ENCODE measurements at regions not wholly inside any gene's neighbourhood (a gene's known extent, or its start where the extent isn't known, plus 50 kb on each side); places are given as distances from the start of the nearest gene placed in this dataset.
"Not testable (repeated sequence)": the region's sequence is repeated elsewhere in the genome, so short reads cannot be mapped to it uniquely, and the experiment has no call there.

- no peak for DNase-seq
- Mint-ChIP-seq H3K4me1 (ENCODE audit: low read depth) (no peaks in the 10 kb centered on the region), H3K27me3 (ENCODE audit: insufficient read depth) (no peaks in the 10 kb centered on the region; the same call in 1 of the 2 replicates), H3K9me3 (peaks cover 75% of the 10 kb centered on the region), H3K27ac (no peak overlapping the region), H3K4me3 (no peak overlapping the region), H3K36me3 (ENCODE audit: low read depth) (peaks cover 6% of the 10 kb centered on the region; the same call in 1 of the 2 replicates)
- no peak for TF ChIP-seq CTCF (IDR thresholded peaks at IDR 0.05)
Observed at GRCh38 chr10:23918839-23919238, 290.1 kb upstream of the KIAA1217 start.

- Mint-ChIP-seq H3K36me3 (ENCODE audit: low read depth) (no peaks in the 10 kb centered on the region; the same call in 1 of the 2 replicates), H3K4me3 (no peak overlapping the region)
- no peak for TF ChIP-seq CTCF (IDR thresholded peaks at IDR 0.05)
Observed at GRCh38 chr10:23927576-23928325, 281.2 kb upstream of the KIAA1217 start.

GRCh38 chr10:23934023-23934422 lies 274.9 kb upstream of the KIAA1217 start:
- not testable (repeated sequence) for H3K36me3 Mint-ChIP-seq (ENCODE audit: low read depth); H3K4me3 Mint-ChIP-seq; H3K27me3 Mint-ChIP-seq (ENCODE audit: insufficient read depth); H3K27ac Mint-ChIP-seq; H3K4me1 Mint-ChIP-seq (ENCODE audit: low read depth); DNase-seq
- peaks cover 27% of the 10 kb centered on the region for H3K9me3 Mint-ChIP-seq

More at GRCh38 chr10:23927576-23928325, 281.2 kb upstream of the KIAA1217 start:
- no peak for DNase-seq
- peaks cover 54% of the 10 kb centered on the region for H3K9me3 Mint-ChIP-seq
- no peaks in the 10 kb centered on the region for H3K27me3 Mint-ChIP-seq (ENCODE audit: insufficient read depth)
- H3K27ac Mint-ChIP-seq, result no peak overlapping the region
- H3K4me1 Mint-ChIP-seq (ENCODE audit: low read depth), result no peaks in the 10 kb centered on the region

GRCh38 chr10:23945845-23946244 lies 263.1 kb upstream of the KIAA1217 start:
- DNase-seq, result no peak
- Mint-ChIP-seq H3K4me1 (ENCODE audit: low read depth) (no peaks in the 10 kb centered on the region), H3K9me3 (peaks cover 13% of the 10 kb centered on the region), H3K27me3 (ENCODE audit: insufficient read depth) (no peaks in the 10 kb centered on the region), H3K27ac (no peak overlapping the region), H3K4me3 (no peak overlapping the region), H3K36me3 (ENCODE audit: low read depth) (no peaks in the 10 kb centered on the region)
- no peak for TF ChIP-seq CTCF (IDR thresholded peaks at IDR 0.05)

- Mint-ChIP-seq H3K36me3 (ENCODE audit: low read depth) (no peaks in the 10 kb centered on the region), H3K27ac (no peak overlapping the region), H3K4me3 (no peak overlapping the region), H3K9me3 (peaks cover 36% of the 10 kb centered on the region), H3K27me3 (ENCODE audit: insufficient read depth) (no peaks in the 10 kb centered on the region), H3K4me1 (ENCODE audit: low read depth) (no peaks in the 10 kb centered on the region)
- TF ChIP-seq CTCF (IDR thresholded peaks at IDR 0.05), result no peak
- DNase-seq, result no peak
Observed at GRCh38 chr10:23951841-23952240, 257.1 kb upstream of the KIAA1217 start.

- Mint-ChIP-seq H3K4me3 (no peak overlapping the region), H3K9me3 (peaks cover 60% of the 10 kb centered on the region), H3K27ac (no peak overlapping the region), H3K4me1 (ENCODE audit: low read depth) (no peaks in the 10 kb centered on the region), H3K27me3 (ENCODE audit: insufficient read depth) (no peaks in the 10 kb centered on the region), H3K36me3 (ENCODE audit: low read depth) (no peaks in the 10 kb centered on the region)
- no peak for TF ChIP-seq CTCF (IDR thresholded peaks at IDR 0.05)
- DNase-seq, result no peak
Observed at GRCh38 chr10:23955456-23956225, 253.3 kb upstream of the KIAA1217 start.
